OCI-LY3 (cell line): ENCODE measurements at regions not wholly inside any gene's neighbourhood (a gene's known extent, or its start where the extent isn't known, plus 50 kb on each side); places are given as distances from the start of the nearest gene placed in this dataset.

Experiments used
- EZH2phosphoT487 ChIP-seq: fragments of 200-600 bp; shearing (Covaris generic); IDR thresholded peaks from 2 replicates; pipeline ENCODE4 v1.6.1; 2018; ENCODE audit warnings: antibody characterized with exemption, mixed run types, low read depth
- TF ChIP-seq, protein P1 (sequence below): fragments of 200-600, 300-600 bp; sonication (generic); IDR thresholded peaks from 2 replicates; pipeline ENCODE4 v1.5.1; 2014; ENCODE audit warnings: antibody characterized with exemption, low read length, low read depth

DNA sequence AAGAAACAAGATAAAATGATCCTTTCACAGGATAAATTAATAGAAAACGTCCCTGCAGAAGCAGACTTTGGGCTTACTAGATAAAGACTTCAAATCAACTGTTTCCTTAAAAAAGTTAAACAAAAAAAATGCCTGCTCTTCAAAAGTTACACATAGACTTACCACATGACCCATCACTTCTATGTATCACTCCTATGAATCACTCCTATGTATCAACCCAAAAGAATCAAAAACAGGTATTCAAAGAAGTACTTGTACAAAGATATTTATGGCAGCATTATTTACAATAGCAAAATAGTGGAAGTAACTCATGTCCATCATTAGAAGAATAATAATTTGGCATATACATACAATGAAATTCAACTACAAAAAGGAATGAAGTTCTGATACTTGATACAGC, 56.3 kb upstream of the PRDM9 start:
- TF ChIP-seq, protein P1, sequence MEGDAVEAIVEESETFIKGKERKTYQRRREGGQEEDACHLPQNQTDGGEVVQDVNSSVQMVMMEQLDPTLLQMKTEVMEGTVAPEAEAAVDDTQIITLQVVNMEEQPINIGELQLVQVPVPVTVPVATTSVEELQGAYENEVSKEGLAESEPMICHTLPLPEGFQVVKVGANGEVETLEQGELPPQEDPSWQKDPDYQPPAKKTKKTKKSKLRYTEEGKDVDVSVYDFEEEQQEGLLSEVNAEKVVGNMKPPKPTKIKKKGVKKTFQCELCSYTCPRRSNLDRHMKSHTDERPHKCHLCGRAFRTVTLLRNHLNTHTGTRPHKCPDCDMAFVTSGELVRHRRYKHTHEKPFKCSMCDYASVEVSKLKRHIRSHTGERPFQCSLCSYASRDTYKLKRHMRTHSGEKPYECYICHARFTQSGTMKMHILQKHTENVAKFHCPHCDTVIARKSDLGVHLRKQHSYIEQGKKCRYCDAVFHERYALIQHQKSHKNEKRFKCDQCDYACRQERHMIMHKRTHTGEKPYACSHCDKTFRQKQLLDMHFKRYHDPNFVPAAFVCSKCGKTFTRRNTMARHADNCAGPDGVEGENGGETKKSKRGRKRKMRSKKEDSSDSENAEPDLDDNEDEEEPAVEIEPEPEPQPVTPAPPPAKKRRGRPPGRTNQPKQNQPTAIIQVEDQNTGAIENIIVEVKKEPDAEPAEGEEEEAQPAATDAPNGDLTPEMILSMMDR = no peak
- no peak for TF ChIP-seq EZH2phosphoT487
